ENCODE measurements at regions not wholly inside any gene's neighbourhood (a gene's known extent, or its start where the extent isn't known, plus 50 kb on each side); places are given as distances from the start of the nearest gene placed in this dataset.
"Not testable (repeated sequence)": the region's sequence is repeated elsewhere in the genome, so short reads cannot be mapped to it uniquely, and the experiment has no call there.

DNA sequence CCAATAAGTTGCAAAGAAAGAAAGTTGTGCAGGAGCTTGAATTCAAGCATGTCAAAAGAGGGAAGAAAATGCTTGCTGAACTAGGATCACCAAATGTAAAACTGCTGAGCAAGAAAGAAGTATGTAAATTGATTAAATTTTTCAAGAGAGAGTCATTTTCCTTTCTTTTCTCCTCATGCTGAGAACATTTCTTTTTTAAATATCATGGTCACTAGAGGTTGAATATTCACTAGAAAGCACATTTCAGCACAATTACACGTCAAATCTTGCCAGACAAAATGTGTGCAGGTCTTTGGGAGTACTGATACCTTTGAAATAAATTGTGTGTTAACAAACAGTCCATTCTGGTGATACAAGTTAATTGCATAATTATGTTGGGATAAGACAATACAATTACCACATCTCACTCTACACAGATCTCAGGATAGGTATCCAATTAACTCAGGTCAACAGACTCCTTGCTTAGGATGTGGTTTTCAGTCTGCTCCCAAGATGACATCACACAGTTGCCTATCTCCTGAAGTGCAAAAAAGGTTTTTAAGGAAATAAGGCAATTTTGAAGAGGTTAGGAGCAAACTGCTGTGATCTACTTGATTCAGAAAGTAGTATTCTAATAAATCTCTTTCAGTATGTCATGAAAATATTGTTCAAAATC lies 862.2 kb downstream of the RPS29 start:
- DNase-seq (ENCODE audit: low read depth in 3 of 3), result no peak

DNA sequence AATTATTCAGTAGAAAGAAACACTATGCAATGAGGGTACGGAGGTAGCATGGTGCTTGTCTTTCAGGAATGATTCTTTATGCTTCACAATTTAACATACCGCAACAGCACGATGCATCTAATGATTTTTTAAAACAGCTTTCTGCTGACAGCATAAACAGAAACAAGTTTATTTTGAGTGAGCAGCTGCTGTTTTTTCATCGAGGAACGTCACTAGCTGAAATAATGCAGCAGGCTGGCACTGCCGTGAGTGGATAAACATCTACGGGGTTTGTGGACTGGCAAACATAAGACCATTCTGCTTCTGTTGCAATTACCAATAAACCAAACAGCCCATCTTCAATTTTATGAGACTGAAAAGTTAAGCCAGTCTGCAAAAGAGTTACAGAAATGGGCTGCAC lies 871.8 kb downstream of the RPS29 start:
- no peak for DNase-seq (ENCODE audit: low read depth in 3 of 3)

DNA sequence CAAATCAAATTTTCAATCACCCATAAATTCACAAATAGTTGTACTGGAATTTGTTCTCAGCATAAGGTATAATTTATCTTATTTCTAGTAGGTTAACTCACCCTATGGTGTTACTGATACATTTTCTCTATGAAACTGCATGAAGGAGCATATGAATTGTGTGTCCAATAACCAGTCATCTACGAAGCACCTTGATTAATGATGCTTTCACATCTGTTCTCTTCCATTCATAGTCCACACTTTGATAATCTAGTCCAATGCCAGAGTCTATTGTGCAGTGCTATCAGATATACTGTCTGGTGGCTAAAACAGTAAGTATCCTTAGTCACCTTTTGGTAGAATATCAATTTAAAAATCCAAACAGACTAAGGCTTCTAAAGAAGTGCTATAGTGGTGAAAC lies 876.0 kb downstream of the RPS29 start:
- DNase-seq (ENCODE audit: low read depth in 3 of 3), result no peak

DNA sequence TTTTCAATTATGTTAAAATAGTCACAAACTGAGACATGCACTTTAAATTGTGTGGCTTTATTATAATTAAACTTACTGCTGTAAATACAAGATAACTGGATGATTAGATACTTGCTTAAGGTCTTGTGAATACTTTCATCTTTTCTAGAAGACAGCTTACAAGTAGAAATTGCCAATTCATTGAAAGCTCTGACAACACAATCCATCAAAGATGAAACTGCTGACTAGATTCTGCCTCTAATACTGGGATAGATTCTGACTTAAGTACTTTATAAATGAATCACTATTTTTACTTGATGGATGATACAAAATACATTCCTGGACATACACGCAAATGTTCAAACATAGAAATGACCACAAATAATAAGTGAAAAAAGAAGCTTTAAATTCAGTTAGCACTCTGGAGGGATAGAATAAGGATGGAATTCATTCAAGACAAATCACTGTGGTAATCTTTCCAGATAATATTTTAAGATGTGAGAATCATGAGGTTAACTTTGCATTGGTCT lies 876.8 kb downstream of the RPS29 start:
- no peak for DNase-seq (ENCODE audit: low read depth in 3 of 3)

DNA sequence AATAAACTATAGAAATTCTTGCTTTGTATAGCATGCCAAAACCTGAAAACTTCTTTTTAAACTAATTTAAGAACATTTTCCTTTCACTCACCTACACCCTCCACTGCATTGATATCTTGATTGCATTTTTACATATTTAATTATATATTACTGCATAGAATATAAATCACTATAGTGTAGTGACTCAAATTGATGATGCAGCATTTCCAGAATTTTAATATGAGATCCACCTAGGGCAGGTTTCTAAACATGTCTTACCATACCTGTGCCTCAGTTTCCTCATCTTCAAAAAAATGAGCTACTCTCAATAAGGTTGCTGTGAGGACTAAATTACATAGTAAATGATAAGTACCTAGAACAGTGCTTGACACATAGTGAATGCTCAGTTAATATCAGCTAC lies 881.5 kb downstream of the RPS29 start:
- DNase-seq (ENCODE audit: low read depth in 3 of 3), result no peak

DNA sequence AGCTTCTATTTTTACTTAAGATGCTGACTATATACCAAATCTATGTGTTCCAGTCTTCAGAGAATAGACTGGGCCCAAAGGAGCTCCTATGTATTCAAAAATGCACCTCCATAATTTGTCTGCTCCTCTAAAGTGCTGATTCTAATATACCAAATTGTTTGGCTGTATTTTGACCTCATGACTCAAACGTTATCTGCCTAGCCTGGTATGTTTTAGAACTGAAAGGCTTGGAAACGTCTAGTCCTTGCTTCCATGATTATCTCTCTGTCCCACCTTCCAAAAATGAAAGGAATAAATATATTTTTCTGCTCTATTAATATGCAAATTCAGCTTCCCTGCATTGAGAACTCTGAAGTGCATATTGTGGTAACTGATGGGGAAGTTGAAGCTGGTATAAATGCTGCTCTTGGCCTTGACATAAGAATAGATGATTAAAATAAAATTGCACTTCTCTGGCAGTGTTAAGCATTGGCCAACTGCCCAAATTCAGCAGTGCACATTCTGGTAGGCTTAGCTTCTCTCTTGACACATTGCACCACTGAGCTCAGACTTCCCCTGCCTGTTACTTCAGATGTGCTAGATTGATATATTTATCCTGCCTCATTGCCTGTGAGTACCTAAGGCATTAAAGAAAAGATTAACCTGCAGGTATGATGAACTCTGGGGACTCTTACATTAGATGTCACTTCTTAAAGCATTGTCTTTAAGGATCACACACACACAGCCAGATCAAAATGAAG lies 882.3 kb downstream of the RPS29 start:
- DNase-seq (ENCODE audit: low read depth in 3 of 3), result no peak

DNA sequence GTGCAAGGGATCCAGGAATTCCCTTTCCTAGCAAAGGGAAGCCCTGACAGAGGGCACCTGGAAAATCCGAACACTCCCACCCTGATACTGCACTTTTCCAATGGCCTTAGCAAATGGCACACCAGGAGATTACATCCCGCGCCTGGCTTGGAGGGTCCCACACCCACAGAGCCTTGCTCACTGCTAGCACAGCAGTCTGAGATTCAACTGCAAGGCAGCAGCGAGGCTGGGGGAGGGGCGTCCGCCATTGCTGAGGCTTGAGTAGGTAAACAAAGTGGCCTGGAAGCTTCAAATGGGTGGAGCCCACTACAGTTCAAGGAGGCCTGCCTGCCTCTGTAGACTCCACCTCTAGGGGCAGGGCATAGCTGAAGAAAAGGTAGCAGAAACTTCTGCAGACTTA lies 888.8 kb downstream of the RPS29 start:
- DNase-seq (ENCODE audit: low read depth in 3 of 3), result not testable (repeated sequence)

DNA sequence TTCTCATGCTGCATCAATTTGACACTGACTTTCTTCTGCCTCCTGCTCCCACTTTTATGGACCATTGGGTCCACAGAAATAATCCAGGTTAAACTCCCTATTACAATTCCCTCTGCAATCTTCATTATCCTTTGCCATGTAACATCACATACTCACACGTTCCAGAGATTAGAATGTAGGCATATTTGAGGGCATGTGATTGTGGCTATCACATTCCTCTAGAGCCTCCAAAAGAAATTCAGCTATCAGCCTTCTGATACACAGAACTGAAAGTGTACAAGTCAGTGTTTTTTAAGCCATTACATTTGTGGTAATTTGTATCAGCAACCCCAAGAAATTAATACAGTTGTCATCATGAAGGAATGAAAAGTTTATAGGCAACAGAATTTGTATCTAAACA lies 892.4 kb downstream of the RPS29 start:
- DNase-seq (ENCODE audit: low read depth in 3 of 3), result no peak

DNA sequence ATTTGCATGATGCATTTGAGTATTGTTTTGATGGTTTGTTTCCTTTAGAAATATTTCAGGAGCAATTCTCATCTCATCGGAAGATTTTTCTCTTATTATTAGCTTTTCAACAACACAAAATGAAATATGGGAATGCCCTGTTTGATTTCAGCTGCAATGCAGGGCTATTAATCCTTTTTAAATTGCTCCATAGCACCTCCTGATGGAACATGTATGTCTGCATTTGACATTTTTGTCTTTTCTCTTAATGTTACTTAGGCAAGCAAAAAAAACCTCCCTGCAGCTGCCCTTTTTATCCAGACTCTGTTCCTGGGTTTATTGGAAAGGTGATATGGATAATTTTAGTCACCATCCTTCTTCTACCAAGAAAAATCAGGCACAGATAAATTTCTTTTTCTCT lies 895.8 kb downstream of the RPS29 start:
- no peak for DNase-seq (ENCODE audit: low read depth in 3 of 3)

DNA sequence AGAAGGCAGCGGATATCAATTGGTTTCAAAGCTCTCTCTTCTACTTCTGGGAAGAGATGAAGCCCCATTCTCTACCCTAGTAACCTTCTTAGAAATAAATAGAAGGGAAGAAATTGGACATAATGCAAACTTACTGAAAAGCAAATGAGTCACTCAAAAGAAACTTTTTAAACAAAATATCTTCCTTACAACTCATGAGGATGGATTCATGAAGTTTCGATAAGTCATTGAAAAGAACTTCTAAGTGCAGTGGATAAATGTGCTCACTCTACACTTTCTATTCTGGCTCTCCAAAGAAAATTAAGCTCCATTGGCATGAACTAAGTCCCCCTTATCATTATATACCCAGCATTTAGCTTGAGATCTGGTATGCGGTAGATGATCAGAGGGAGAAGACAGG lies 899.5 kb downstream of the RPS29 start:
- no peak for DNase-seq (ENCODE audit: low read depth in 3 of 3)

DNA sequence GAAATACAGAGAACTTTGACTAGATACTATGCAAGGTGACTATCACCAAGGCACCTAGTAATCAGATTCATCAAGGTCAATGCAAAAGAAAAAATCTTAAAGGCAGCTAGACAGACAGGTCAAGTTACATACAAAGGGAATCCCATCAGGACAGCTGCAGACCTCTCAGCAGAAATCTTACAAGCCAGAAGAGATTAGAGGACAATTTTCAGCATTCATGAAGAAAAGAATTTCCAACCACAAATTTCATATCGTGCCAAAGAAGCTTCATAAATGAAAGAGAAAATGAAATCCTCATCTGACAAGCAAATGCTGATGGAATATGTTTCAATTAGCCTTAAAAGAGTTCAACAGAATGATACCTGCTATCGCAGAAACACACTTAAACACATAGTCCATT lies 913.7 kb downstream of the RPS29 start:
- no peak for DNase-seq (ENCODE audit: low read depth in 3 of 3)

DNA sequence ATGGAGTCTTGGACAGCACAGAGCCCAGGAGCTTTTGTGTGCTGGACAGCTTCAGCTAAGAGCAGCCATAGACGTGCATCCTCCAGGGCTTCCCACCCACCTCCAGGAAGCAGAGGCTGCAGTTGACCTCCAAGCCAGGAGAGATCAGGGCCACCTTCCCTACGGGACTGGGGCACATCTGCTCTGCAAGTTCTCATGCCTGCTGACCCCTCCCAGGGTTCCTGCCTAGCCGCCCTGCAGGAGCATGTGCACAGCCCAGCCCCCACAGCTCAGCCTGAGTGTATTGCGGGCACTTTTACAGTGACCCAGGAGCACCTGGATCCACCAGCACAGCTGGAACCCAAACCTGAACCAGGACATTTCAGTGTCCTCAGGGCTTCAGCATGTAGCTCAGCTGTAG lies 915.2 kb downstream of the RPS29 start:
- DNase-seq (ENCODE audit: low read depth in 3 of 3), result no peak

DNA sequence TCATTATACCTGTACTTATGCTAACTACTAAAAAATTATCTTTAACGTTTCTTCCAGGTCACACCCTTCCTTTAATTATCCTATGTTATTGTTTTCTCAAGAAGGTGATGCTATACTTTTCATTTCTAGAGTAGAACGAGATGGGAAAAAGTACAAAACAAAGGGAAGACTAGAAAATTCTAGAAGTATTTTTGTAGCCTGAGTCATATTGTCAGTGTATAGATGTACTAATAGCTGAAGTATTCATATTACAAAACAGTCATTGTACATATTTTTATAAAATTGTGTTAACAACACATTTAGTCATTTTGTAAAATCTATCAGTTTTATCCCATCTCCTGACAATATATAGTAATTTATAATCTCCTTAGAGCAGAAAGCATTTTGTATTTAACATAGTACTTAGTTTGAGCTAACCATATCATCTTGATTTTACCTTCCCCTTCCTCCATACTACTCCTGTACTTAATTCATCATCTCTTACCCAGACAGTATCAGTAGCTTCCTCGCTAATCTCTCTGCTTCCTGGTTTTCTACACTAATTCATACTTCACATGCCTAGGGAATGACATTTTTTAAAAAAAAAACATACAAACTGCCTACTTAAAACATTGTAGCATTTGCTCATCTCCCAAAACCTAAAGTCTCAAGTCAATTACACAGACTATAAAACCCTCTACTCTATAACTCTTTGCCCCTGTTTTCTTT lies 920.9 kb downstream of the RPS29 start:
- no peak for DNase-seq (ENCODE audit: low read depth in 3 of 3)

DNA sequence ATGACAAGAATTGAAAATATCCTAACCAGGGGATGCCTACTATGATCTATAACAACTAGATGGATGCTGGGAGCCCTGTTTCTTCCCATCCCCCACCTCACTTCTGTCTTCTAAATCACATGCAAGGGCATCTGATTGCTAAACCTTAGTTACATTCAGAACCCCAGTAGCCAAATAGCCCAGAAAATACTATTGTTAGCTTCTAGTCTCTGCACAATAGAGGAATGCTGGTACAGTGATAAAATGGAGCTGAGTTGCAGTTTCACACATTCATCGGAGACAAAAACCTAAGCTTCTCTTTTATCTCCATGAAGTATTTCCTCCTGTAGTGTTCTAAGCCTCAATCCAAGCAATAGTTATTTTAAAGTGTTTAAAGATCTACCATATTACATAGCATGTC lies 942.9 kb downstream of the RPS29 start:
- no peak for DNase-seq (ENCODE audit: low read depth in 3 of 3)

DNA sequence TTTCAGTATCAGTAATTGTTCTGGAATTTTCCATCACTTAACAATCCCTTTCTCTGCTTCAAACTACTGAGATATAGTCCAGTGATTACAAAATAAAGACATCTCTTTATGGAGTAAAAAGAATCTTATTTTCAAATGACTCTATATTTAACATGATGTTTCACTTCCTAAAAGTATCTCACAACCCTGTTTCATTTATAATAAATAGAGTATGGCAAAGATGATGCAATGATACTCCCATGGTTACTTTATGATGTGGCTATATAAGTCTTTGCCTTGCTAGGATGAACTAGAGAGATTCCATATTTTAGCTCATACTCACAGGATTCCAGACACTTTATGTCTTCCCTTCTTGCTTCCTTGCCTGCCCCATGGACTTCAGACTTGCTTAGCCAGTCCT lies 953.5 kb upstream of the MDGA2 start:
- no peak for DNase-seq (ENCODE audit: low read depth in 3 of 3)

DNA sequence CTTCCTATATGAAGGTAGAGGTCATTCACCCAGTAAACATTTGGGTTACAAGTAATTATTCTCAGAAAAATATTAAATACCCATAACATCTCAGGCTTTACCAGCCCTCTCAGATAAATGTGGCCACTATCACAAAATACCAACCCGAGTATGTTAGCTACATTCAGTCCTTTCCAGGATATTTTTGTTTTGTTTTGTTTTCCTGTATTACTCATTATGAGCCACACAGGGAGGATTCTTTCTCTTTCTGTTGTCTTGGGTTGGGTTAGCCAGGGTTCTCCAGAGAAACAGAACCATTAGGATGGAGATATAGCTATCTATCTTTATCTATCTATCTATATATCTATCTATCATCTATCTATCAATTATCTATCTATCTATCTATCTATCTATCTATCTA lies 947.6 kb upstream of the MDGA2 start:
- no peak for DNase-seq (ENCODE audit: low read depth in 3 of 3)

DNA sequence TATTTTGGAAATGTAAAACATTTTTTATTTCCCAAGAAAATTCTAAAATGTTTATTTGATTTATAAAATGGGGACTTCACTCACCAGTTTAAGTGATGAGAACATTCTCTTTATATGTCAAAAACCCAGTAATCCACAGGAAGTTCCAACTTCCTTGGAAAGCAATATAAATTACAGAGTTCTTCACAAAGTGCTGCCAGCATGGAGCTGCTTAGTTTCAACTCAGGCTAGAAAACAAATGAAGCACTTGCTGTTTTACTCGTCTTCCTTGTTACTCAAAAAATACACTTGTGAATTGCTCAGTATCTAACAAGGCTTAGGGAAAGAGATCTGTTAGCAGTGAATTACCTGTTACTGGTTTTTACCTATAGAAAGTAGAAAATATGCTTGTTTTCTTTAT lies 942.7 kb upstream of the MDGA2 start:
- DNase-seq (ENCODE audit: low read depth in 3 of 3), result no peak

DNA sequence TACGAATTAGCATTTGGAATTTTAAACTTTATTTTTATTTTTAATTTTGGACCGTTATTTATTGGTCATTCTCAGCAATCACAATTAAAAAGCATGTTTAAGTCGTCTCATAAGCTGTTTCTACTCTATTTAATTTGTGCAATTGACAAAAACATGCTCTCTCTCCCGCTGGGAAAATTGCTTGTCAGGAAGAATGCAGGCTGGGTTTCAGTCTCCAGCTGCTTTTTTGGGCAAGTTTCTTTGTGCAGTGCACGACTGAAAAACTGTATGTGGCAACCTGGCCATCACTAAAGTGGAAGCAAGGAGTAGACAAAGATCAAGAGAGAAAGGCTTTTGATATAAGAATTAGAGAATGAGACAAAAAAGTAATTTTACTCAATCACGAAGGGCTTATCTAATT lies 941.5 kb upstream of the MDGA2 start:
- DNase-seq (ENCODE audit: low read depth in 3 of 3), result no peak

DNA sequence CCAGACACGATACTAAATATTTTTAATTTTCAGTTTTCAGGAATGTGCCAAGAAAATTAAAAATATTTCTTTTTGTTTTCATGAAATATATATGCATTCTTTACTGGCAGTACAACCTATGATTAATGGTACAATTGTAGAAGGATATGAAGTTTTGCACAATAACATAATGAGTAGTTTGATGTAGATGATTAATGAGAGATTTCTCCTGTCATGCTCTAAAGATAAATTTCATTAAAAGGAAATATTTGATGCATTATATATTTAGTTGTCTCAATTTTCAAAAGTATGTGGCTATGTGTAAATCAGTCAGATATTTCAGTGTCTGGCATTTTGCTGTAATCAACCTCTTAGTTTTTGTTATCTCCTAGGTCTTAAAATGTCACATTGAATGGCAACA lies 940.2 kb upstream of the MDGA2 start:
- no peak for DNase-seq (ENCODE audit: low read depth in 3 of 3)

DNA sequence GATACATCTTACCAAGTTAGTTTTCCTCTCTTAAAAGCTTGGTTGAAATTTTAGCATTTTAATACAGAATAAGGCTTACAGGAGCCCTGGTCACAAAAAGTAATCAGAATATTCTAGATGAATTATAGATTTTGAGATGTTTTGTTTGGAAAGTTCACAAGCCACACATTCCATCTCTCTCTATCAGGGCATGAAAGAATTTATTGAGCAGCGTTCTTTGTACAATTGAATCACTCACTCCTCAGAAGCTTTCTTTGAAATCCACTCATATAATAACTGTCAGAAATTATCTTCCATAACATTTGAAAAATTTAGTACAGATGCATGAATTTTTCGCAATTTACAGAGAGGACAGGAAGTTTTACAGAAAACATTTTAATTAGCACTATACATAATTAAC lies 938.6 kb upstream of the MDGA2 start:
- DNase-seq (ENCODE audit: low read depth in 3 of 3), result no peak

DNA sequence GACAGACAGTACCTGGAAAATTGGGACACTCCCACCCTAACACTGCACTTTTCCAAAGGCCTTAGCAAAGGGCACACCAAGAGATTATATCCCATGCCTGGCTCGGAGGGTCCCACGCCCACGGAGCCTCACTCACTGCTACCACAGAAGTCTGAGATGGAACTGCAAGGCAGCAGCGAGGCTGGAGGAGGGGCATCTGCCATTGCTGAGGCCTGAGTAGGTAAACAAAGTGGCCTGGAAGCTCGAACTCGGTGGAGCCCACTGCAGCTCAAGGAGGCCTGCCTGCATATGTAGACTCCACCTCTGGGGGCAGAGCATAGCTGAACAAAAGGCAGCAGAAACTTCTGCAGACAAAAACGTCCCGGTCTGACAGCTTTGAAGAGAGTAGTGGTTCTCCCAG lies 931.6 kb upstream of the MDGA2 start:
- DNase-seq (ENCODE audit: low read depth in 3 of 3), result not testable (repeated sequence)

DNA sequence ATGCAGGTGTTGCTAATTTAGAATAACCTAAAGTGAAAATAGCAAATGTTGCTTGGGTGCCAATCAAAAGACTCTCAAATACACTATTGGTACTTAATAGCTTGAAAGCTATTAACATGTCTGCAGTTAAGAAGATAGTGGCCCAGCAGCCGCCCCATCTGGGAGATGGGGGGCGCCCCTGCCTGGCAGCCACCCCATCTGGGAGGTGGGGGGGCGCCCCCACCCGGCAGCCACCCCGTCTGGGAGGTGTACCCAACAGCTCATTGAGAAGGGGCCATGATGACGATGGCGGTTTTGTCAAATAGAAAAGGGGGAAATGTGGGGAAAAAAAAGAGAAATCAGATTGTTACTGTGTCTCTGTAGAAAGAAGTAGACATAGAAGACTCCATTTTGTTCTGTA lies 923.1 kb upstream of the MDGA2 start:
- no peak for DNase-seq (ENCODE audit: low read depth in 3 of 3)

DNA sequence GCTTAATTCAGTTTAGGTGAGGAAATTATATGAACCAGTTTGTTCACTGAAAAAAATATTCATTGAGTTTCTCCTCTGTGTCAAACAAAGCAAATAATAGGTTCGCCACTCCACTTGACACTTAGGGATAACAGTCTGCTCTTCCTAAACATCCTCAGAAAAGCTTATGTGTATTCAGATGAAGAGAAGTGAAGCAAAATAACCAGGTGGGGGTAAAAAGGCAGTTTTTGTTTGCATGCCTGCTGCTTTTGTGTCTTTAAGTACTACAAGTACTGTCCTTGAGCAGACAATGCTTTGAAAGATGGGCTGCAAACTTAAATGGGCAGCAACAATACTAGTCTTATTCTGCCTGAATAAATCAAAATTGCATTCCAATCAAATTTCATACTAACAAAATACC lies 910.7 kb upstream of the MDGA2 start:
- no peak for DNase-seq (ENCODE audit: low read depth in 3 of 3)
